ENCODE measurements at regions not wholly inside any gene's neighbourhood (a gene's known extent, or its start where the extent isn't known, plus 50 kb on each side); places are given as distances from the start of the nearest gene placed in this dataset.

DNA sequence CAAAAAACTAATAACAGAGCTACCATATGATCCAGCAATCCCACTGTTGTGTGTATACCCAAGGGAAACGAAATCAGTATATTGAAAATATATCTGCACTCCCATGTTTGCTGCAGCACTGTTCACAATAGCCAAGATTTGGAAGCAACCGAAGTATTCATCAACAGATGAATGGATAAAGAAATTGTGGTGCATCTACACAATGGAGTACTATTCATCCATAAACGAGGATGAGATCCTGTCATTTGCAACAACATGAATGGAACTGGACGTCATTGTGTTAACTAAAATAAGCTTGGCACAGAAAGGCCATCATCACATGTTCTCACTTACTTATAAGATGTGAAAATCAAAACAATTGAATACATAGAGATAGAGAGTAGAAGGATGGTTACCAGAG is 402.1 kb downstream of the KCTD8 start:
- Histone ChIP-seq H3K36me3 (ENCODE audit: control insufficient read depth, insufficient read depth, low read length) (no peaks in the 10 kb centered on the region), H3K4me3 (ENCODE audit: low read depth, low read length) (no peak overlapping the region), H3K27me3 (replicated peaks; ENCODE audit: control insufficient read depth, insufficient read depth, low read length) (no peaks in the 10 kb centered on the region), H3K9me3 (0 out of 2 replicates have a peak, but pooled peaks cover 3% of the 10 kb centered on the region), H3K4me1 (no peaks in the 10 kb centered on the region)
- intact Hi-C loops (cut with micrococcal nuclease; ENCODE audit: unreplicated experiment): no loop called here
- no peaks in the 10 kb centered on the region for H3K36me3 Mint-ChIP-seq (ENCODE audit: insufficient read depth, unreplicated experiment)
- CTCF ChIA-PET: no interaction called here
- H3K27me3 Mint-ChIP-seq (ENCODE audit: insufficient read depth, unreplicated experiment): no peaks in the 10 kb centered on the region
- no peaks in the 10 kb centered on the region for H3K9me3 Mint-ChIP-seq (ENCODE audit: unreplicated experiment)
- no TSS peak for BruUV-seq (replicated peaks)
- DNase-seq: no peak
- no peak overlapping the region for H3K4me3 Mint-ChIP-seq (ENCODE audit: unreplicated experiment)
- no peak for TF ChIP-seq CTCF (IDR thresholded peaks at IDR 0.05; ENCODE audit: insufficient read depth in 1 of 2, low read depth in 1 of 2, low read length in 1 of 2, severe bottlenecking in 1 of 2, unreplicated experiment in 1 of 2)
- H3K27ac Mint-ChIP-seq (ENCODE audit: unreplicated experiment): no peak overlapping the region
- no peaks in the 10 kb centered on the region for H3K4me1 Mint-ChIP-seq (ENCODE audit: low read depth, unreplicated experiment)
- POLR2A ChIA-PET: no interaction called here

- intact Hi-C loops (cut with micrococcal nuclease; ENCODE audit: unreplicated experiment): no loop called here
- H3K27ac Mint-ChIP-seq (ENCODE audit: unreplicated experiment): no peak overlapping the region
- H3K4me1 Mint-ChIP-seq (ENCODE audit: low read depth, unreplicated experiment): no peaks in the 10 kb centered on the region
- ChIA-PET POLR2A (no interaction called here), CTCF (no interaction called here)
- Histone ChIP-seq H3K27me3 (replicated peaks; ENCODE audit: control insufficient read depth, insufficient read depth, low read length) (no peaks in the 10 kb centered on the region), H3K9me3 (no peaks in the 10 kb centered on the region), H3K36me3 (ENCODE audit: control insufficient read depth, insufficient read depth, low read length) (no peaks in the 10 kb centered on the region), H3K4me1 (no peaks in the 10 kb centered on the region), H3K4me3 (ENCODE audit: low read depth, low read length) (no peak overlapping the region)
- peak in 1 of 2 experiments; percentile 2 for DNase-seq
- H3K9me3 Mint-ChIP-seq (ENCODE audit: unreplicated experiment): no peaks in the 10 kb centered on the region
- no peaks in the 10 kb centered on the region for H3K27me3 Mint-ChIP-seq (ENCODE audit: insufficient read depth, unreplicated experiment)
- no peak overlapping the region for H3K4me3 Mint-ChIP-seq (ENCODE audit: unreplicated experiment)
- no TSS peak for BruUV-seq (replicated peaks)
- H3K36me3 Mint-ChIP-seq (ENCODE audit: insufficient read depth, unreplicated experiment): no peaks in the 10 kb centered on the region
- no peak for TF ChIP-seq CTCF (IDR thresholded peaks at IDR 0.05; ENCODE audit: insufficient read depth in 1 of 2, low read depth in 1 of 2, low read length in 1 of 2, severe bottlenecking in 1 of 2, unreplicated experiment in 1 of 2)
Observed at GRCh38 chr4:44056721-44057151, 391.9 kb downstream of the KCTD8 start.

DNA sequence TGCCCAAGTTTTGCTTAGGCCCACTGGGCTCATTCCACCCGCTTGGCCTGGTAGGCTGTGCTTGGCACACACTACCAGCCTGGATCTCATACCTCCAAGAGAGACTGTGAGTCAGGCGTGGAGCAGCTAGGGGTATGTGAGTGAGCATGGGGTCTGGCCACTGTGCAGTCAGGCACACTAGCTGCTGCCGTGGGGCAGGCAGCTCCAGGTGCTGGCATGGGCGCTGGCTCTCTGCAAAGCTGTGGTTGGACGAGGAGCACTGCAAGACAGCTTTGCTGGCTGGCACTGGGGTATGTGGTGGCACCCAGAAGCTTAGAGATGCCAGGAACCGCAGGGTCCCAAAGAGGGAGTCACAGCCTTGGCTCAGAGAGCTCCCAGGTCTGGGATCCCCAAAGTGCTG is 377.8 kb downstream of the KCTD8 start:
- no peak overlapping the region for H3K27ac Mint-ChIP-seq (ENCODE audit: unreplicated experiment)
- TF ChIP-seq CTCF (IDR thresholded peaks at IDR 0.05; ENCODE audit: insufficient read depth in 1 of 2, low read depth in 1 of 2, low read length in 1 of 2, severe bottlenecking in 1 of 2, unreplicated experiment in 1 of 2): no peak
- no peak overlapping the region for H3K4me3 Mint-ChIP-seq (ENCODE audit: unreplicated experiment)
- ChIA-PET POLR2A (no interaction called here), CTCF (no interaction called here)
- no peak for DNase-seq
- no TSS peak for BruUV-seq (replicated peaks)
- no peaks in the 10 kb centered on the region for H3K4me1 Mint-ChIP-seq (ENCODE audit: low read depth, unreplicated experiment)
- H3K9me3 Mint-ChIP-seq (ENCODE audit: unreplicated experiment): no peaks in the 10 kb centered on the region
- Histone ChIP-seq H3K27me3 (replicated peaks; ENCODE audit: control insufficient read depth, insufficient read depth, low read length) (no peaks in the 10 kb centered on the region), H3K36me3 (ENCODE audit: control insufficient read depth, insufficient read depth, low read length) (no peaks in the 10 kb centered on the region), H3K4me1 (no peaks in the 10 kb centered on the region), H3K9me3 (no peaks in the 10 kb centered on the region), H3K4me3 (ENCODE audit: low read depth, low read length) (no peak overlapping the region)
- no peaks in the 10 kb centered on the region for H3K27me3 Mint-ChIP-seq (ENCODE audit: insufficient read depth, unreplicated experiment)
- no peaks in the 10 kb centered on the region for H3K36me3 Mint-ChIP-seq (ENCODE audit: insufficient read depth, unreplicated experiment)
- intact Hi-C loops (cut with micrococcal nuclease; ENCODE audit: unreplicated experiment): no loop called here

Data from Caco-2 (cell line).